ENCODE measurements at regions not wholly inside any gene's neighbourhood (a gene's known extent, or its start where the extent isn't known, plus 50 kb on each side); places are given as distances from the start of the nearest gene placed in this dataset.

- Histone ChIP-seq H3K27ac (ENCODE audit: low read depth, low read length, poor library complexity, severe bottlenecking) (no peak overlapping the region), H3K36me3 (ENCODE audit: insufficient read depth, low read length, poor library complexity, severe bottlenecking) (no peaks in the 10 kb centered on the region), H3K9me3 (ENCODE audit: low read depth, low read length, poor library complexity, severe bottlenecking) (peaks cover 40% of the 10 kb centered on the region), H3K27me3 (replicated peaks; ENCODE audit: insufficient read depth, low read depth, low read length, poor library complexity) (no peaks in the 10 kb centered on the region), H3K4me1 (ENCODE audit: insufficient read depth, low read length, poor library complexity, severe bottlenecking) (no peaks in the 10 kb centered on the region), H3K4me3 (ENCODE audit: low read depth, low read length, poor library complexity, severe bottlenecking) (no peak overlapping the region)
- no TSS peak for BruUV-seq (replicated peaks)
- CTCF ChIA-PET, result no interaction called here
- TF ChIP-seq CTCF (conservative IDR thresholded peaks at IDR 0.05; ENCODE audit: low read depth, low read length) (no peak), EZH2 (IDR thresholded peaks at IDR 0.05; ENCODE audit: borderline replicate concordance, low read depth, low read length, poor library complexity, severe bottlenecking) (no peak)
- DNase-seq (ENCODE audit: low spot score), result no peak
- intact Hi-C loops (cut with micrococcal nuclease; ENCODE audit: unreplicated experiment), result no loop called here
- POLR2A ChIA-PET (ENCODE audit: low non-redundant PET), result no interaction called here
These were observed 430.6 kb upstream of the NRG3 start for GRCh38 chr10:81444242-81444929.

GRCh38 chr10:81450651-81451050 is 424.3 kb upstream of the NRG3 start:
- no peak for TF ChIP-seq CTCF (conservative IDR thresholded peaks at IDR 0.05; ENCODE audit: low read depth, low read length)
- DNase-seq (ENCODE audit: low spot score), result no peak
- Histone ChIP-seq H3K36me3 (ENCODE audit: insufficient read depth, low read length, poor library complexity, severe bottlenecking) (no peaks in the 10 kb centered on the region), H3K27me3 (replicated peaks; ENCODE audit: insufficient read depth, low read depth, low read length, poor library complexity) (no peaks in the 10 kb centered on the region), H3K27ac (ENCODE audit: low read depth, low read length, poor library complexity, severe bottlenecking) (no peak overlapping the region), H3K4me3 (ENCODE audit: low read depth, low read length, poor library complexity, severe bottlenecking) (no peak overlapping the region), H3K9me3 (ENCODE audit: low read depth, low read length, poor library complexity, severe bottlenecking) (peaks cover 21% of the 10 kb centered on the region), H3K4me1 (ENCODE audit: insufficient read depth, low read length, poor library complexity, severe bottlenecking) (no peaks in the 10 kb centered on the region)
- ChIA-PET CTCF (no interaction called here), POLR2A (ENCODE audit: low non-redundant PET) (no interaction called here)
- intact Hi-C loops (cut with micrococcal nuclease; ENCODE audit: unreplicated experiment), result no loop called here
- no TSS peak for BruUV-seq (replicated peaks)

- Histone ChIP-seq H3K27ac (ENCODE audit: low read depth, low read length, poor library complexity, severe bottlenecking) (no peak overlapping the region), H3K4me1 (ENCODE audit: insufficient read depth, low read length, poor library complexity, severe bottlenecking) (no peaks in the 10 kb centered on the region), H3K36me3 (ENCODE audit: insufficient read depth, low read length, poor library complexity, severe bottlenecking) (no peaks in the 10 kb centered on the region), H3K4me3 (ENCODE audit: low read depth, low read length, poor library complexity, severe bottlenecking) (no peak overlapping the region), H3K27me3 (replicated peaks; ENCODE audit: insufficient read depth, low read depth, low read length, poor library complexity) (no peaks in the 10 kb centered on the region), H3K9me3 (ENCODE audit: low read depth, low read length, poor library complexity, severe bottlenecking) (peaks cover 38% of the 10 kb centered on the region)
- TF ChIP-seq EZH2 (IDR thresholded peaks at IDR 0.05; ENCODE audit: borderline replicate concordance, low read depth, low read length, poor library complexity, severe bottlenecking), result no peak
- TF ChIP-seq CTCF (conservative IDR thresholded peaks at IDR 0.05; ENCODE audit: low read depth, low read length), result no peak
- no TSS peak for BruUV-seq (replicated peaks)
- intact Hi-C loops (cut with micrococcal nuclease; ENCODE audit: unreplicated experiment), result no loop called here
- no peak for DNase-seq (ENCODE audit: low spot score)
- CTCF ChIA-PET, result no interaction called here
- POLR2A ChIA-PET (ENCODE audit: low non-redundant PET), result no interaction called here
These were observed 402.0 kb upstream of the NRG3 start for GRCh38 chr10:81472927-81473470.

Measured in A673 (cell line).